GM21619 (cell line): ENCODE measurements at regions not wholly inside any gene's neighbourhood (a gene's known extent, or its start where the extent isn't known, plus 50 kb on each side); places are given as distances from the start of the nearest gene placed in this dataset.
A peak's percentile ranks its signal among the peaks of the same experiment; 100 is the strongest.

Source experiments
- ATAC-seq: cut with Tn5 transposase; IDR thresholded peaks from one replicate; pipeline ENCODE4 v1.9.1; 2021; ENCODE audit not compliant: unreplicated experiment

GRCh38 chr10:4533621-4534020, 292.4 kb upstream of the AKR1E2 start:
- ATAC-seq = no peak

- no peak for ATAC-seq
Measured at GRCh38 chr10:4532976-4533375, 293.0 kb upstream of the AKR1E2 start.

DNA sequence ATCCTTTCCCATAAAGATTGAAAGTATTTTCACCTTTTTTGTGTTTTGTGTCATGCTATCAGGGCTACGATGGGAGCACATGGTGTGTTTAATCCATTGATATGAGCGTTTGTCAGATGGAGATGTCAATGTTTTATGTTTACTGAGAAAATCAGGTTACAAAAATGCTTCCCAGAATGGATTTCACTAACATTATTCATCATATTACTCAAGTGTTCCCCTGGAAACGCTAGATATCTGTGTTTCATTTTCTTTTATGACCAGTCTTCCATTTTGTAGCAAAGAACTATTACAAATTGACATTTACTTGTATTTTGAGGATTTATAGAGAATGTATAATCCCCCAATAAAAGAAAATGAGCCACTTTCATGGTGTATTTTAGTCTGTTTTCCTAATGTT, 293.5 kb upstream of the AKR1E2 start:
- no peak for ATAC-seq

DNA sequence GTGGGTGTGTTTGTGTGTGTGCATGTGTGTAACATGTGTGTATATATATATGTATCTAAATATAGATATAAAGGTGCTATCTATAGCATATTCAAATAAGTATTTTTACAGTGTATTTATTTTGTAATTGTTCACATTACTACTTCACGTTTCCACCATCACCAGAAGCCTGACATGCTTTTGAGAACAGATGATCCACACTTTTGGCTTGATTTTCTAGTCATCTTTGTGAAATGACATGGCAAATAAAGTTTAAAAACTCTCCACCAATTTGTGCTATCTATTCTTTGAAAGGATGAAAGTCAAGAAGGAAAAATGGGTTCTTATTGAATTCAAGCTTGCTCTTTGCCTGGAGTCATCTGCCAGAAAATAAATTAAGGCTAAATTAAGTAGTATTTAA, 294.0 kb upstream of the AKR1E2 start:
- no peak for ATAC-seq

DNA sequence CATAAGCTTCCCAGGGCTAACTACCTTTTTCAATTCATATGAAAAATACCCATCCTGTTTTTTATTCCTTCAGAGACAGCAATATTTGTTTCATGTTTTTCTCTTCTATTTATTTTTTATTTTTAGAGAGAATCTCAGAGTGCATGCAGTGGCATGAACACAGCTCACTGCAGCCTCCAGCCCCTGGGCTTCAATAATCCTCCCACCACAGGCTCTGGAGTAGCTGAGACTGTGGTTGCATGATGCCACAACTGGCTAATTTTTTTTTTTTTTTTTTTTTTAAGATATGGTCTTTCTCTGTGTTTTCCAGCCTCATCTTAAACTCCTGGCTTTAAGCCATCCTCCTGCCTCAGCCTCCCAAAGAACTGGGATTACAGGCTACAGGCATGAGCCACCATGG, 296.7 kb upstream of the AKR1E2 start:
- no peak for ATAC-seq

DNA sequence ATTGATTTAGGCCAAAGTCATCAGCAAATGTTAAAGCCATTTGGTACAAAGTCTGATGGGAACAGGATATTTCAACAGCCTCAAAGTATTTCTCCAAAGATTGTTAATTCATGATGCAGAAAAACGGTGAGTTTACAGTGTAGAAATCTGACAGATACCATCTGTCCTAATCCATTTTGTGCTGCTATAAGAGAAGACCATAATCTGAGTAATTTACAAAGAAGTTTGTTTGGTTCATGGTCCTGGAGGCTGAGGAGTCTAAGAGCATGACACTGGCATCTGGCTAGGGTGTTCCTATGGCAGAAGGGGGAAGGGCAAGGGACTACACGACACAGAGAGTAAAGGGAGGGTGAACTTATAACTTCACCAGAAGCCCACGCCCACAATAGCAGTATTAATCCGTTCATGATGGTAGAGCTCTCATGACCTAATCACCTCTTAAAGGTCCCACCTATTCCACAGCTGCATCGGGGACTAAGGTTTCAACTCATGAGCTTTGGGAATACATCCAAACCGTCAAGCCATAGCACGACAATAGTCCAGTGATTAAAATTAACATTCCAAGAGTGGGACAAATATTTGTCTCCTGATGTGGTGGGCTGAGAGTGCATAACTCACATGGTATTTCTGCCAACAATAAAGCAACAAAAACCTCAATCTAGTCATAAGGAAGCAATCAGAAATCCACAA, 298.6 kb upstream of the AKR1E2 start:
- no peak for ATAC-seq

DNA sequence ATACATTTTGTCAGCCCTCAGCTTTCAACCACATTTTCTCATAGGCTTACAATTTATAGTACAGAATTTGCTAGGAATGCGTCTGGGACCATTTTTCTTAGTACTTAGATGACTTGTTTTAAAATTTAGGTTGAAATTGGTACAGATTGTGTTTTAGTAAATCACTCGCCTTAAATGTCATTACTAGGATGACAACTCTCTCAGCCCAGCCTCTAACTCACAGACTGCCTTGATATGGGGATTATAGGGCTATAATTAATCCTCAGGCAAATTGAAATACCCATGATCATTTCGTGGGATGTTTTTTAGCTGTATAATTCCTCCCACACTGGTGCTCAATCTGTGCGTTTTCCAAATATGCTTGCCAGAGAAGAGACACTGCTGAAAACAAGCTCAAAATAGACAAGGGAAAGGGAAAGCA, 299.7 kb upstream of the AKR1E2 start:
- no peak for ATAC-seq

DNA sequence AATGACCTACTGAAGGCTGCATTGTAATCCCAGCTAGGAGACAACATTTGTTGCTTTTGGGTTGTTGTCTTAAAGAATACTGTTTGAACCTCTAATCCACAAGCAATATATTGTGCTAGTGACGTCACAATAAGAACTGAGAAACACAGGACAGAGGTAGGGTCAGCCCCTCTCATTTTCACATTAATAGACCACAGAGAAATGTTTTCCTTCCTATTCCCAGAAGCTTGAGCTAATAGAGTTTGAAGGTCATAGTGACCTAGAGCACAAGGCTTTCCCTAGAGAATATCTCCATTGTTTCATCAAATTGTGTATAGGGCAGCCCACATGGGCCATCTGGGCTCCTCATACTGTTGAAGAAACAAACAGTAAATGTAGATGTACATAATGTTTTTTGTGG, 300.9 kb upstream of the AKR1E2 start:
- no peak for ATAC-seq

- peak; percentile 94 for ATAC-seq
Measured at GRCh38 chr10:4522296-4523000, 303.6 kb upstream of the AKR1E2 start.

GRCh38 chr10:4519658-4520402, 306.2 kb upstream of the AKR1E2 start:
- no peak for ATAC-seq

GRCh38 chr10:4517746-4518145, 308.3 kb upstream of the AKR1E2 start:
- ATAC-seq = no peak

- no peak for ATAC-seq
Measured at GRCh38 chr10:4515721-4516120, 310.3 kb upstream of the AKR1E2 start.

DNA sequence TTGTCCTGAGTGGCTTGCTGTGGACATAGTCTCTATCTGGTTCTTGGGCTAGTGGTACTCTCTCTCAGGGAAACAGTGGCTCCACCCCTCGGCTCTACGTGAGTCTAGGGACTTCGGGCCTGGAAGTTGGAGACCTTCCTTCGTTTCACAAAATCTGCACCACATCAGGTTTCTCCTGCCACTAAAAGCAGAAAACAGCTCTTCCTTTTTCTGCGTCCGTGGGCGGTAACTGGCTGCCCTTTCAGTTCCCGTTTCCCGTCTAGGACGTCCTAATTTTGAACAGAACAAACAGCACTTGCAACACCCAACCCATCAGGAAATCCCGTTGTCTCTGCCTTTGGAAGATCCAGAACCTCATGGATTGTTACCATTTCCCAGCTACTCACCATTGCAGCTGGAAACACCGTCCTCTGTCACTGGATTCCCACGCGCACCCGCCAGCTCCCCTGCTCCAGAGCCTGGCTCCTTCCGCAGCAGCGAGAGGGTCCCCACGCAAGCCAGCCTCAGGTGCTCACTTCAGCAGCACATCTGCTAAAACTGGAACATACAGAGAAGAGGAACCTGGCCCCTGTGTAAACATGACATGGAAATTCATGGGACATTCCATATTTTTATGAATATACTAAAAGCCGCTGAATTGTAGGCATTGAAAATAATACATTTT, 311.4 kb upstream of the AKR1E2 start:
- ATAC-seq = peak; percentile 83

GRCh38 chr10:4512671-4513240, 313.3 kb upstream of the AKR1E2 start:
- no peak for ATAC-seq

DNA sequence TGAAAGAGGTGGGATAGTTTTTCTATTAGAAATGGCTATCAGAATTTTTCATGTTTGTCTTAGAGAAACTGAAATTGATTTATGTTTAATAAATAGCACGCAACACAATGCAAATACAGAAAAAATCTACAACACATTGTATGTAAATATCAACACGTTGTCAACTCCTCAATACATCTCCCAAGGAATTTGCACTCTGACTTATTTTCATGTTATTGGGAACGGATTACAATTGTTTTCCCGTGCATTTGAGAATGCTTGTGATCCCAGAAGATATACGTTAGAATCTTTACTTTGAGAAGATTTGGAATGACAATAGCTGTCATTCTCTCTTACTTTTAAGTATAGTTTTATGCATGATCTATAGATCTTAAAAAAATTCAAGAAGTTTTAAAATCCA, 313.8 kb upstream of the AKR1E2 start:
- ATAC-seq = no peak

DNA sequence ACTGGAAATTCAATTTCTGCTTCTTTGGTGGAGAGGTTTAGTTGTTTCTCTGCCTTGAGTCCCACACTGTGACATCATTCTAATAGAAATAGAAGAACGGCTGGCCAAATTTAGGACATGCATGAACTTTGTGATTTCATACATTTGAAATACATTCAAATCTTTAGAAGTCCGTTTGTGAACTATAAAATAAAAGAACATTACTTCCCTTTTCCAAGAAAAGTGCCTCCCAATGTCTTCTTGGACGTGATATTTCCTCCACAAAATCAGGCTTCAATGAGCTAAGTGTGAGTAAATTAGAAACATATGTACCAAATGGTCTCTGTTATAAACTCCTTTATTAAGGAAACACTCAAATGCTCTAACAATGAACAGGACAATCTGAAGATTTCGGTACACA, 314.5 kb upstream of the AKR1E2 start:
- ATAC-seq = no peak

GRCh38 chr10:4509405-4509804, 316.6 kb upstream of the AKR1E2 start:
- no peak for ATAC-seq

DNA sequence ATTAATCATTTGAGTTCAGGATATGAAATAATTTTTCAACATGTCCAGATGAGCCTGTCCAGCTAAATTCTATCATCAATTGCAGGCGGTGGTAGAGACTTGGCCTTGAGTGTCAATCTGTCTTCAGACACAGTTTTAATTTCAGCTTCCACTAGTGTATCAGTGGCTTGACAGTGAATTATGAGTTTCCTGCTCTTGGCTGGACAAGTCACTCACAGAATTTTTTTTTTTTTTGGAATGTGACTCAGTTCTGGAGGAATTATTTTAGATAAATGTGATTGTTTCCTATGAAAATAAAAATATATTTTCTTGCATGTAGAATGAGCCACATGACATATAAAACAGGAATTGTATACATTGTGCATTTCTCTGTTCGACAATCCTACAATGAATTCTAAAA, 319.9 kb upstream of the AKR1E2 start:
- ATAC-seq = no peak

DNA sequence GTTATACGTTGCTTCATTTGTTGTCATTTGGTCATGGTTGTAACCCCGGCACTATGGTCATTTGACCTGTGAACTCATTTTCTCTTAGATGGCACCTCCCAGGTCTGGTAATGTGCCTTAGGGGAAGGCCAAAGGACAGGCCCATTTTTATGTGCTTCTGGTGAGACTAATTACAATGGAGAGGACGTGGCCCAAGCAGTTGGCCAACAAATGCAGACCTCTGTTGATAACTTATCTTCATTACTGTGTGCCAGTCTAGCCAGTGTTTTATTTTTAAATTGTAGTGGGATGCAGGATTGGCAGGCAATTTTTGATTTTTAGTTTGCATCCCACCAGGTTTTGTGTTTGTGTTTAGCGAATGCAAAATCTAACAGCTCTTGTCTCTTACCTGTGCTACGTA, 321.5 kb upstream of the AKR1E2 start:
- ATAC-seq = no peak

DNA sequence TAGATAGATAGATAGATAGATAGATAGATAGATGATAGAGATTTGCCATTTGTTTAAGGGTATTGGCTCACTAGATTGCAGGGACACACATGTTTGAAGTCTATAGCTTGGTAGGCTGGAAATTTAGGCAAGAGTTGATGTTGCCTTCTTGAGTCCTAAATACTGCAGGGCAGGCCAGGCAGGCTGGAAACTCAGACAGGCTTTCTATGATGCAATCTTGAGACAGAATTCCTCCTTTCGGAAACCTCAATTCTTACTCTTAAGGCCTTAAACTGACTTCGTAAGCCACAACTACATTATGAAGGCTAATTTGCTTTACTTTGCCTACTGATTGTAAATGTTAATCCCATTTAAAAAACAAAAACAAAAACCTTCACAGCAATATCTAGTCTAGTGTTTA, 322.9 kb upstream of the AKR1E2 start:
- ATAC-seq = no peak

GRCh38 chr10:4501306-4501705, 324.7 kb upstream of the AKR1E2 start:
- ATAC-seq = no peak
